ENCODE measurements at regions not wholly inside any gene's neighbourhood (a gene's known extent, or its start where the extent isn't known, plus 50 kb on each side); places are given as distances from the start of the nearest gene placed in this dataset.

DNA sequence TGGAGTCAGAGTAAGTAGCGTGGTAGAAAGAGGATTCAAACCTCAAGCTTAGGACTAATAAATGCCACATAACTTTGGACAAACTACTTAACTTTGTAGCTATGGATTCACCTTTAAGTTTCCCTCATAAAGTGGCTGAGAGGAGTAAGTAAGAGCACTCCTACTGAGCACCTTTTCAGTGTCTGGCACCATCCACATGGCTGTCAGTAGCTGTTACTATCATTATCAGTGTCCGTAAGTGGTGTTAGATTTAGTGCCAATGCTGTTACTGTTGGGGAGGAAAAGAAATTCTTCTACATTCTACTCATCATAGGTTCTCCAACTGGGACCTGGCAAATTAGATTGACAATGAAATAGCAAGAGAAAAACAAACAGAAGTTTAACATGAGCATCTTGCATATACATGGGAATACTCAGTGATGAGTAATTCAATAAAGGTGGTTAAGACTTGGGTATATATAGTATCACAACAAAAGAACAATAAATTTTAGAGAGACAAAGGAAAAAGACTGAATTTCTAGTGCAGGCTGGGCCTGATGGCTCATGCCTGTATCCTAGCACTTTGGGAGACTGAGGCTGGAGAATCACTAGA, 165.6 kb upstream of the NBEA start:
- DNase-seq, result no peak

DNA sequence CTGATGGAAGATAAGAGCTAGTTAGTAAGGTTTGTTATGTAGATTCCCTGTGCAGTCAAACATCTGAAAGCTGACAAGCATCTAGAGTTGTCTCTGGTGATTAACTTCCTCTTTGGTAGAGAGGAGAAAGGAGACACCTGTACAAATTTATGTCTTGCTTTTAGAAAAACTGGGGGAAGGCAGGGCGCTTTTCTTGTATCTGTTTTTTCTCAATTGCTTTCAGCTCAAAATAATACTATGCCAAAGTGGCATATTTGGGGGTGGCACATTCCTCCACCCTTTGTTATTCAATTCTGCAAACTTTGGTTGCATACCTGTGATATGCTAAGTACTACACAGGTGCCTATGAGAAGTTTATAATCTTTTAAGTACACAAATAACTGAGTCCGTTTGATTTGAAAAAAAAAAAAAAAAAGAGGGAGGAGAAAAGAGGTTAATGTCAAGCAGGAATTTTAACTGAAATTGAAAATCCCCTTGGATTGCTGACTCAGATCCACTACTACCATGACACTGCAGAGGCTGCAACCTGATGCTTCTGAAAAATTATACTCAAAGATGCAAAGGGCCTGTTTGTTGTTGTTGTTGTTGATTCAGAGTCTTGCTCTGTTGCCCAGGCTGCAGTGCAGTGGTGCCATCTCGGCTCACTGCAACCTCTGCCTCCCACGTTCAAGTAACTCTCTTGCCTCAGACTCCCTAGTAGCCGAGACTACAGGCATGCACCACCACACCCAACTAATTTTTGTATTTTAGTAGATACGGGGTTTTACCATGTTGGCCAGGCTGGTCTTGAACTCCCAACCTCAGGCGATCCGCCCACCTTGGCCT, 164.8 kb upstream of the NBEA start:
- DNase-seq, result no peak

- no peak for DNase-seq
These were observed 164.2 kb upstream of the NBEA start for GRCh38 chr13:34777914-34778303.

- no peak for DNase-seq
These were observed 162.9 kb upstream of the NBEA start for GRCh38 chr13:34779171-34779570.

DNA sequence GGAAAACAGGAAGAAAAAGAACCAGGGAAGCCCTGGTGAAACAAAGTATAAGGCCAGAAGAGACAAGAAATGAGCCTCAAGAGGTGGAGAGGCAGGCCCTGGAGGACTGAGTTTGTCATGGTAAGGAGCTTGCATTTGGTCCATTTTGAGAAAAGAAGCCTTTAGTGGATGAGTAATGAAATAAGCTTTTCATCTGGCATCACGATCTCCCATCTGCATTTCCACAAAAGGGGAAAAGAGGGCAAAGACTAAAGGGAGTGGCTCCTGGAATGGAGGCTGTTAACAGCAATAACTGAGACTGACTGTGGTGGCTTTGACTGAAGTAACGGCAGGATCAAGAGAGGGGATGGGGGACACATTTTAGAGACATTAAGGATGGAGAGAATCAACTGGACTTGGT, 148.8 kb upstream of the NBEA start:
- no peak for DNase-seq

DNA sequence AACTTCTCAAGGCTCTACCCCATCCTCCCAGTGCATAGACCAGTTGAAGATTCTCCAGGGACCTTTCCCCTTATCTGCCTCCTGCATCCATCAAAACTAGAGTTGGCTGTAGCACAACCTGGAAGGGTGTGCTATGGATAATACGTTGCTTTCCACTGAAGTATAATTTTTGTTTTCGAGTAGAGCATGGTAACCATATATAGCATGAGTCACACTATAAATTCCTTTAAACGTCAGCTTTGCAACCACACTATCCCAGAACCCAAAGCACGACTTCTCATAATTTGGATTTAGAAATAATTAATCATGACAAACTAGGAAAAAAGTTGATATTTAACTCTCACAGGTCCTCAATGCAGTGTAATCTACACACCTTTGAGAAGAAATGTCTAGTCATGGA, 138.3 kb upstream of the NBEA start:
- no peak for DNase-seq

DNA sequence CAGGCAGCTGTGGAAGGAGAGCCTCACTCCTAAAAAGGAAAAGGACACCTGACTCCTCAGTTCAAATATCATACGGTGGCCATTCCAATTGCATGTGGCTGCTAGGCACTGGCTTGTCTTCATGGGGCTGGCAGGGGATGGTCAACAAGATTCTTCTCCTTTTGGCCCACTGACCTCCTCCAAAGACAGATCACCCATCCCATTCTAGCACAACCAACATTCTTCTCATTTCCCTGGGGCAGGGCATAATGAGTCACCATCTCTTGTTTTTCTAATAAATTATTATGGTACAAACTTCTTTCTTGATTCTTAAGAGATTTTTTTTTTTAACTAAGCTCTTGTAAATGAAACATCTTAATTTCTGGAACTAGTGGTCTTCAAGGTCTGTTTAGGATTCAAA, 136.7 kb upstream of the NBEA start:
- DNase-seq, result no peak

DNA sequence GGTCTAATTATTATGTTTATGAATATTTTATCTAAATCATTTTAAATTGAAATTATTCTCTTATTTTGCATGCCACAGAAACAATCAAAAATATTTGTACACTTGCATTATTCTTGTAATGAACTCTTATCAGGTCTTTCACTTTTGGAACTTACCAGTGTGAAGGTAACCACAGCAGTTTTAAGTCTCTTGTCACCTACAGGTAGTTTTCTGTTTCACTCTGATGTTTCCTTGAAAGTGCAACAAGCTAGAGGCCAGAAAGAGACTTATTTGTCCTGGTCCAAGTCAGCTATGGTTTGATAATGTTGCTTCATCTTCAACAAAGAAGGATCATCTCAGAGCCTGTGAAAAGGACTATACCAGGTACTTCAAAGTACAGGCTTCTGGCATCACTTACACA, 133.4 kb upstream of the NBEA start:
- DNase-seq, result no peak

- DNase-seq, result no peak
These were observed 131.1 kb upstream of the NBEA start for GRCh38 chr13:34810996-34811395.

DNA sequence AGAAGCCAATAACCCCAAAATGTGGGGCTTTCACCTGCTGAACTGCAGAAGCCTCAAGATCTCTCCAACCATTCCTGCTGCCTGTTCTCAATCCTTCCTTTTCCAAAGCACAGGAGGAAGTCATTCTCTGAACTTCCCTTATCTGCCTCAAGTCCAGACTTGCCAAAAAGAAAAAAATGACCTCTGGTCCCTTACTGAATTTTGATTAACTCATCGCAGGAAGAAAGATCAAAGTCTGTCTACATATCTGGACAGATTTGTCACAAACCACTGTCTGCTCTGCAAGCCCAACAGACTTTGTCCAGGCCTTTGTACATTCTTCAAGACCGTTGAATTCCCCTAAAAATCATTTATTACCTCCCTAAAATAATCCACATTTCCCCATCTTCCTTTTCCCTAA, 126.5 kb upstream of the NBEA start:
- no peak for DNase-seq

GRCh38 chr13:34816245-34816884, 125.7 kb upstream of the NBEA start:
- DNase-seq, result no peak

GRCh38 chr13:34816908-34817665, 125.0 kb upstream of the NBEA start:
- no peak for DNase-seq

DNA sequence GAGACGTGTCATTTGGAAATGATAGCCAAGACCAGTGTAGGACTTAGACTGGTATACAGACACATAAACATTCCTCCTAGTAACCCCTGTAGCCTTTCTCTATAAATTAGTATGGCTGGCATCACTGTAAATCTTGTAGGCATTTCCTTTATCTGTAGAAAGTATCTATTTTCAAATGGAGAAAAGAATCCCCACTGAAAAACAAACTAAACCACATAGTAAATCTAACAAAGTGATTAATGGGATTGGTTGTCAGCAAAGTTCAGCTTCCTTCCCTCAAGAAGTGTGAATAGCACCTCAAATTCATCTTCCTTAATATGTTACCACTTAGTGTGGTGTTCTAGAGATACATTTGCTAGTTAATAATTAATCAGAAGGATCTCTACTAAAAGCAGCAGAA, 119.4 kb upstream of the NBEA start:
- DNase-seq, result no peak

DNA sequence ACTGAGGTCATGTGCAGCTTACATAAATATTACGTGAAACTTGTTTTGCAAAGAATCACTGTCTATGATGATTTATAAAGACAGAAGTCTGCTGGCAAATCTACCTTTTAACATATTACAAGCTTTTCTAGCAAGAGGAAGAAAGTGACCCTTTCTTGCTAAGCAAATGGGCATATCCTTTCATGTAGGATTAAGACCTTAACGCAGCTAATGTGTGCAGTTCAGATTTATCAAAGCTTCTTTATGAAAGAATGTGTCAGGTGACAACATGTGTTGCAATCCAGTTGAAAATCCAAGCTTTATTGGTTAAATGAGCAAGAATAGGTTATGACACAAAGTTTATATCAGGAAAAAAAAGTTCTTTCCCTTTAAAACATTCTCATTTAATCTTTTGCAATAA, 115.6 kb upstream of the NBEA start:
- DNase-seq, result no peak

GRCh38 chr13:34833562-34834182, 108.4 kb upstream of the NBEA start:
- DNase-seq, result no peak

DNA sequence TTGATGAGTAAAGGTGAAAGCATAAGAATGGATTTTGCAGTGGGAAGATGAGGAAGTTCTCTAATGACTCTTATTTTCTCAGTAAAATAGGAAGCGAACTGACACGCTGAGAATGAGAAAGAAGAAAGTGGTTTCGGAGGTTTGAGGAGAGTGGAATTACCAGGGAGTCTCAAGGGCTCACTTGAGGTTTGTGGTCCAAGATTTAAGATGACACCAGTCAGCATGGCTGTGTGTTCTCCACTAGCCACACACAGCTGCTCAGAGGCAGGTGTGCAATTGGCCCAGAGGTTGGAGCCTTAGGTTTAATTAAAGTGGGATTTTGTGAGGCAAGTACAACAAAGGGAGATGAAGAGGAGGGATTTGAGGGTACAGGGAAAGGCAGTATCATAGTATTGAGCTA, 99.6 kb upstream of the NBEA start:
- no peak for DNase-seq

- DNase-seq, result no peak
These were observed 94.3 kb upstream of the NBEA start for GRCh38 chr13:34847766-34848165.

- no peak for DNase-seq
These were observed 92.7 kb upstream of the NBEA start for GRCh38 chr13:34849406-34849805.

- no peak for DNase-seq
These were observed 88.9 kb upstream of the NBEA start for GRCh38 chr13:34853161-34853560.

GRCh38 chr13:34857558-34858325, 84.3 kb upstream of the NBEA start:
- DNase-seq, result no peak

DNA sequence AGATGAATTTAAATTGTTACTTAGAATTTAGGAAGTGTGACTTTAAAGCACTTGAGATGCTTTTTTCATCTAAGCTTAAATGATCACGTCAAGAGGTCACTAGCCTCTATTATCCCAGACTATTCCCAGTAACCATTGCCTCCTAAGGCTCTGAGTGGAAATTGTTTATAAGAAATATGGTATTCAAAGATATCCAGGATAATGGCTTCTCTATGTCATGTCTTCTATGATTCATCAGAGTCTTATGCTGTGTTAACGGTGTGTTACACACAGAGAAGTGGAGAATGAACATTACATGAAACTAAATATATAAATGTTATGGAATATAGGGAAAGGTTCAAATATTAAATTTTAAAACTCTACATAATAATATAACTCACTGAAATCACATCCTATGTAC, 79.8 kb upstream of the NBEA start:
- no peak for DNase-seq

DNA sequence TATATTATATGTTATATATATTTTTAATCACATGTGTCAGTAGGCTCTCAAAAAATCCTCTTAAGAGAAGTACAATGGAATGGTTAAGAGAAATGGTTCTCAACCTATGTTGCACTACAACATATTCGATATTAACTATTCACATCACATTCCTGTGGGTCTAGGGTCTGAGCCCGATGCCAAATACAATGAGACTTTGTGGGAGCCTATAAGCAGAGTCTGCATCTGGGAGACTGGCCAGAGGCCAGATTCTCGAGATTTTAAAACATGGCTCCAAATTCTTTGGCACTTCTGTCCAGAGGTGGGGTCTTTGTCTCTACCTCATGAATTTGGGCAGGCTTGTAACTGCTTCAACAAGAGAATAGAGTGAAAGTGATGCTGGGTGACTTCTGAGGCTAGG, 79.4 kb upstream of the NBEA start:
- DNase-seq, result no peak

Measured in activated CD8-positive, alpha-beta memory T cell treated with anti-CD3 and anti-CD28 coated beads for 24 hours (primary cell).